ENCODE measurements at regions not wholly inside any gene's neighbourhood (a gene's known extent, or its start where the extent isn't known, plus 50 kb on each side); places are given as distances from the start of the nearest gene placed in this dataset.

DNA sequence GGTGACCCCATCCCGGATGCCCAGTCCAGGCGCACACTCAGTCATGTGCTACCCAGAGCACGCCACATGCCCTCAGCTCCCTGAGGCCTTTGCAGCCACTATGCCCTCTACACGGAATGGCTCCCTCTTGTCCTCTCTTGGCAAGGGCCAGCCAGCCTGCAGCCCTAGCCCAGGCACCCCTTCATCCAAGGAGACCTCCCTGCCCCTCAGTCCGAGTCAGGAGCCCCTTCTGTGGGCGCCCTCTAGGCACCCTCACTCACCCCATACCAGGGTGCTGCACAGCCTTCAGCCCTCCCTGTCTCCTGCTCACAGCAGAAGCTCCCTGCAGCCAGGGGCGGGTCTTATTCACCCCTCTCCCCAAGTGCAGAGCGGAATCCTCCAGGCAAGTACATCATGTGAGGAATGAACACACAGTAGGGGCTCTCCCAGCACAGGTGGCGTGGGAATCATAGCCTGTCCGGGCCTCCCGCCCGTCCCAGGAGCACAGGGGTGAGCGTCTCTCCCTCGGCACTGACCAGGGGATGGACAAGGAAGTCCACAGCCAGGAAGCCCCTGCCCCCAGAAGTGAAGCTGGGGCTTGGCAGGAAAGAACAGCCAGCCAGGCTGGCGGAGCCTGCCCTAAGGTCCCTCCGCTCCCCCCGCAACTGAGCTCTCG is 186.9 kb downstream of the RBFOX3 start:
- Mint-ChIP-seq H3K27ac (no peak overlapping the region), H3K9me3 (no peaks in the 10 kb centered on the region), H3K27me3 (no peaks in the 10 kb centered on the region), H3K4me1 (peaks cover 3% of the 10 kb centered on the region), H3K36me3 (ENCODE audit: low read depth) (no peaks in the 10 kb centered on the region), H3K4me3 (no peak overlapping the region)
- DNase-seq = no peak
- intact Hi-C loops (cut with micrococcal nuclease) = no loop called here

- Mint-ChIP-seq H3K27ac (no peak overlapping the region), H3K9me3 (no peaks in the 10 kb centered on the region)
- intact Hi-C loops (cut with micrococcal nuclease) = no loop called here
Observed at GRCh38 chr17:79422236-79422635, 188.6 kb downstream of the RBFOX3 start.

GRCh38 chr17:79420318-79421243 is 190.3 kb downstream of the RBFOX3 start:
- peak; percentile 64 for DNase-seq
- Mint-ChIP-seq H3K4me3 (no peak overlapping the region), H3K9me3 (no peaks in the 10 kb centered on the region), H3K27me3 (no peaks in the 10 kb centered on the region), H3K4me1 (peaks cover 3% of the 10 kb centered on the region), H3K27ac (peak overlapping the region; percentile 48), H3K36me3 (ENCODE audit: low read depth) (no peaks in the 10 kb centered on the region)
- intact Hi-C loops (cut with micrococcal nuclease) = no loop called here

More at GRCh38 chr17:79422236-79422635, 188.6 kb downstream of the RBFOX3 start:
- no peaks in the 10 kb centered on the region for H3K36me3 Mint-ChIP-seq (ENCODE audit: low read depth)
- peaks cover 3% of the 10 kb centered on the region for H3K4me1 Mint-ChIP-seq
- no peak for DNase-seq
- H3K27me3 Mint-ChIP-seq = no peaks in the 10 kb centered on the region
- no peak overlapping the region for H3K4me3 Mint-ChIP-seq

DNA sequence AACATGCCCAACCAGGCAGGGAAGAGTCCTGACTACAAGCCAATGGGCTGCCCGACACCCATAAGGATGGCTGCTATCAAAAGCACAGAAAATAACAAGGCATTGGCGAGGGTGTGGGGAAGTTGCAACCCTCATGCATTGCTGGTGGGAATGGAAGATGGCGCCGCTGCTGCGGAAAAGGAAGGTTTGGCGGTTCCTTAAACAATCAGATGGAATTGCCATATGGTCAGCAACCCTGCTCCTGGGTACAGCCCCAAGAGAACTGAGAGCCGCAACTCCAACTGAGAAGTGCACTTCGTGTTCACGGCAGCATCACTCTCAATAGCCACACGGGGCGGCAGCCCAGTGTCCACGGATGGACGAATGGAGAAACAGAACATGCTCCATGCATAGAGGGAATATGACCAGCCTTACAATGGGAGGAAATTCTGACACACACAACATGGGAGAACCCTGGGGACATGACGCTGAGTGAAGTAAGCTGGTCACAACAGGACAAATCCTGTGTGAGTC is 193.3 kb downstream of the RBFOX3 start:
- Mint-ChIP-seq H3K27me3 (no peaks in the 10 kb centered on the region), H3K4me3 (no peak overlapping the region), H3K27ac (no peak overlapping the region), H3K36me3 (ENCODE audit: low read depth) (no peaks in the 10 kb centered on the region), H3K9me3 (no peaks in the 10 kb centered on the region), H3K4me1 (peaks cover 3% of the 10 kb centered on the region)
- intact Hi-C loops (cut with micrococcal nuclease) = no loop called here
- no peak for DNase-seq

GRCh38 chr17:79415909-79416308 is 194.9 kb downstream of the RBFOX3 start:
- intact Hi-C loops (cut with micrococcal nuclease) = no loop called here
- no peak for DNase-seq
- H3K36me3 Mint-ChIP-seq (ENCODE audit: low read depth) = no peaks in the 10 kb centered on the region
- peaks cover 3% of the 10 kb centered on the region for H3K4me1 Mint-ChIP-seq
- H3K9me3 Mint-ChIP-seq = no peaks in the 10 kb centered on the region
- H3K27me3 Mint-ChIP-seq = no peaks in the 10 kb centered on the region
- no peak overlapping the region for H3K4me3 Mint-ChIP-seq
- no peak overlapping the region for H3K27ac Mint-ChIP-seq

DNA sequence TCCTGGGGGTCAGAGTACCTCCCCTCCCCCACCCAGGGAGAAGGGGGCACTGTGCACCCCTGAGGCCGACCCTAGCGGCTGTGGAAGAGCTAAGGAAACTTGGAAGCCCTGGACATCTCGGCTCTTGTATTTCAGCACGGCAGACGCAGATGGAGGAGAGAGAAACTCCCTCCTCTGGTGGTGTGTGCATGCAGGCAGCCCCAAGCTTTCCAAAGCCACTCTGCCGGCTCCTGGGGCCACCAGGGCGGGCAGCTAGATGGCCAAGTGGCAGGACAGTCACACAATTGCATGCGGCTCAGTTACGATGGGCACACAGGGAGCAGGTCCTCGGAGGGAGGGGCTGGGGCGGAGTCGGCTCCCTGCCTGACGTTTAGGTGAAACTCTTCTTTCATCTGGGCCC is 195.5 kb downstream of the RBFOX3 start:
- H3K36me3 Mint-ChIP-seq (ENCODE audit: low read depth) = no peaks in the 10 kb centered on the region
- no peaks in the 10 kb centered on the region for H3K27me3 Mint-ChIP-seq
- no peak overlapping the region for H3K4me3 Mint-ChIP-seq
- no peak overlapping the region for H3K27ac Mint-ChIP-seq
- H3K9me3 Mint-ChIP-seq = no peaks in the 10 kb centered on the region
- DNase-seq = no peak
- intact Hi-C loops (cut with micrococcal nuclease) = no loop called here
- H3K4me1 Mint-ChIP-seq = peaks cover 3% of the 10 kb centered on the region

- Mint-ChIP-seq H3K4me3 (no peak overlapping the region), H3K36me3 (ENCODE audit: low read depth) (no peaks in the 10 kb centered on the region), H3K27ac (no peak overlapping the region), H3K4me1 (no peaks in the 10 kb centered on the region), H3K9me3 (no peaks in the 10 kb centered on the region), H3K27me3 (no peaks in the 10 kb centered on the region)
- intact Hi-C loops (cut with micrococcal nuclease) = no loop called here
- no peak for DNase-seq
Observed at GRCh38 chr17:79414793-79415211, 196.0 kb downstream of the RBFOX3 start.

- intact Hi-C loops (cut with micrococcal nuclease) = no loop called here
- no peak for DNase-seq
- no peaks in the 10 kb centered on the region for H3K27me3 Mint-ChIP-seq
- H3K9me3 Mint-ChIP-seq = no peaks in the 10 kb centered on the region
- H3K4me1 Mint-ChIP-seq = no peaks in the 10 kb centered on the region
- no peaks in the 10 kb centered on the region for H3K36me3 Mint-ChIP-seq (ENCODE audit: low read depth)
- no peak overlapping the region for H3K4me3 Mint-ChIP-seq
- H3K27ac Mint-ChIP-seq = no peak overlapping the region
Observed at GRCh38 chr17:79414063-79414792, 196.6 kb downstream of the RBFOX3 start.

DNA sequence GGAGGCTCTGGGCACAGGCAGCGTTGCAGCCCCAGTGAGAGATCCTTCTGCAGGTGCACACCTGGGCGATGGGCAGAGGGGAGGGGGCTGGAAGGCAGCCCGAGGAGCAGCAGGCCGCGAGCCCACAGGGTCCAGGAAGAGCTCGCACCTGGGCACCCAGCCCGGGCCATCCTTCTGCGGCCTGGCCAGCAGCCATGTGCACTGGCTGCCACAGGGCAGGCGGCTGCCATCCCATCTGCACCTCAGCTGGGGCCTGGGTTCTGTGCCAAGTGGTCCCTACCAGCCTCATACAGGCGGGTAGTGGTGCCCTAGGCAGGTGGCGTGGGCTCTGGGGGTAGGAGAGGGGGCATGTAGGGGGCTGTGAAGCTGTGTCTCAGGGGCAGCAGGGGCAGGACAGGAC is 197.2 kb downstream of the RBFOX3 start:
- intact Hi-C loops (cut with micrococcal nuclease) = no loop called here
- Mint-ChIP-seq H3K4me1 (no peaks in the 10 kb centered on the region), H3K27ac (no peak overlapping the region), H3K27me3 (peaks cover 4% of the 10 kb centered on the region), H3K36me3 (ENCODE audit: low read depth) (no peaks in the 10 kb centered on the region), H3K4me3 (no peak overlapping the region), H3K9me3 (no peaks in the 10 kb centered on the region)
- DNase-seq = no peak

DNA sequence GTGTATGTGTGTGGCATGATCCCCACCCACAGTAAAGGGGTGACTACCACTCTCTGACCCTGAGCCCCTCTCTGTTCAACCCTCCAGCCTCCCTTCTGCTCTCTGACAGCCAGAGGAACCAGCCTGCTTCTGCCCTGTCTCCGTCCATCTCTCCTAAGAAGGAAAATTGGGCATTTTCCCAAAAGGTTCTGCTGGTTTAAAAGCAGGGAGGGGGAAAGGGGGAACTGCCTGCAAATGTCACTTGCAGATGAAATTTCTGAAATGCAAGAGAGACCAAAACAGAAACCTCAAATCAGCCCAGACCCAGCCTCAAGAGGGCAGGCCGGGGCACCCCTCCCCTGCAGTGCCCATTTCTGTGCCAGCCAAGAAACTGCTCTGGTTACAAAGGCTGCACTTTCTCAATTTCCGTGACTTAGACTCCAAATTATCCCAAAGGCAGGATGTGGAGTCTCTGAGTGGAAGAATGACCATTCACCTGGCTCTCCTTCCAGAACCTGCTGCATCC is 197.9 kb downstream of the RBFOX3 start:
- Mint-ChIP-seq H3K27ac (no peak overlapping the region), H3K4me1 (no peaks in the 10 kb centered on the region), H3K36me3 (ENCODE audit: low read depth) (no peaks in the 10 kb centered on the region), H3K27me3 (peaks cover 7% of the 10 kb centered on the region), H3K9me3 (no peaks in the 10 kb centered on the region), H3K4me3 (no peak overlapping the region)
- intact Hi-C loops (cut with micrococcal nuclease) = no loop called here
- no peak for DNase-seq

DNA sequence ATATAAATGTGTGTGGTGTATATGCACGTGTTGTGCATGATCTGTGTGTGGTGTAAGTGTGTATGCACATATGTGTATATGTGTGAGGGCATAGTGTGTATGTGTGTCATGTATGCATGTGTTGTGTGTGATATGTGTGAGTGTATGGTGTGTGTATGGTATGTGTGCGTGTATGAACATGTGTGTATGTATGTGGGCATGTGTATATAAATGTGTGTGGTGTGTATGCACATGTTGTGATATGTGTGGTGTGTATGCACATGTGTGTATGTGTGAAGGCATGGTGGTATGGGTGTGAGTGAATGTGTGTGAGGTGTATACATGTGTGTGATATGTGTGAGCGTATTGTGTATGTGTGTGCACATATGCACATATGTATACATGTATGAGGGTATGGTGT is 198.7 kb downstream of the RBFOX3 start:
- H3K4me3 Mint-ChIP-seq = no peak overlapping the region
- H3K4me1 Mint-ChIP-seq = no peaks in the 10 kb centered on the region
- no peak overlapping the region for H3K27ac Mint-ChIP-seq
- peaks cover 13% of the 10 kb centered on the region for H3K27me3 Mint-ChIP-seq
- H3K36me3 Mint-ChIP-seq (ENCODE audit: low read depth) = no peaks in the 10 kb centered on the region
- DNase-seq = no peak
- no peaks in the 10 kb centered on the region for H3K9me3 Mint-ChIP-seq
- intact Hi-C loops (cut with micrococcal nuclease) = no loop called here

- Mint-ChIP-seq H3K4me3 (no peak overlapping the region), H3K4me1 (no peaks in the 10 kb centered on the region), H3K9me3 (no peaks in the 10 kb centered on the region), H3K27ac (no peak overlapping the region), H3K36me3 (ENCODE audit: low read depth) (no peaks in the 10 kb centered on the region), H3K27me3 (peaks cover 19% of the 10 kb centered on the region)
- intact Hi-C loops (cut with micrococcal nuclease) = no loop called here
- no peak for DNase-seq
Observed at GRCh38 chr17:79411419-79411818, 199.4 kb downstream of the RBFOX3 start.

- no peaks in the 10 kb centered on the region for H3K4me1 Mint-ChIP-seq
- no peak overlapping the region for H3K27ac Mint-ChIP-seq
- intact Hi-C loops (cut with micrococcal nuclease) = no loop called here
- H3K36me3 Mint-ChIP-seq (ENCODE audit: low read depth) = no peaks in the 10 kb centered on the region
- peaks cover 22% of the 10 kb centered on the region for H3K27me3 Mint-ChIP-seq
- no peak for DNase-seq
- H3K9me3 Mint-ChIP-seq = no peaks in the 10 kb centered on the region
- H3K4me3 Mint-ChIP-seq = no peak overlapping the region
Observed at GRCh38 chr17:79410681-79411080, 200.2 kb downstream of the RBFOX3 start.
